Uterus (tissue), 2 donors: ENCODE measurements at regions not wholly inside any gene's neighbourhood (a gene's known extent, or its start where the extent isn't known, plus 50 kb on each side); places are given as distances from the start of the nearest gene placed in this dataset.

Experiments
- CTCF ChIP-seq, 4 experiments: fragments of 200-600 bp in 2 of 4; fragments of 450-650 bp in 2 of 4; sonication (generic) in 2 of 4; IDR thresholded peaks; one replicate each; pipeline ENCODE4 v1.5.1; 2016 to 2019; ENCODE audit warnings: antibody characterized with exemption in 4 of 4, mild to moderate bottlenecking in 2 of 4, moderate library complexity in 1 of 4
- POLR2A ChIP-seq, 2 donors: fragments of 450-650 bp; IDR thresholded peaks; one replicate each; pipeline ENCODE4 v1.6.1; 2016; ENCODE audit warnings: antibody characterized with exemption in 2 of 2, mild to moderate bottlenecking in 1 of 2, moderate library complexity in 1 of 2

- TF ChIP-seq CTCF (IDR thresholded peaks at IDR 0.05) (no peak), POLR2A (IDR thresholded peaks at IDR 0.05) (no peak)
These were observed 60.0 kb upstream of the EZR start for GRCh38 chr6:158879180-158879579.
